AG10803 (cell line): ENCODE measurements at regions not wholly inside any gene's neighbourhood (a gene's known extent, or its start where the extent isn't known, plus 50 kb on each side); places are given as distances from the start of the nearest gene placed in this dataset.

ENCODE experiments used
- DNase-seq: peaks from one replicate; pipeline ENCODE4 v3.0.0; 2010; ENCODE audit warnings: low read depth
- H3K4me3 ChIP-seq: 2 replicates; pipeline ENCODE4 v1.5.1; 2011; ENCODE audit warnings: mild to moderate bottlenecking, low read length, control low read depth
- CTCF ChIP-seq: conservative IDR thresholded peaks from 2 replicates; pipeline ENCODE4 v1.5.1; 2011; ENCODE audit warnings: mild to moderate bottlenecking, low read length, control low read depth, inconsistent platforms

GRCh38 chr9:12930906-12931305 lies 156.1 kb downstream of the LURAP1L start:
- no peak for TF ChIP-seq CTCF
- no peak overlapping the region for H3K4me3 ChIP-seq
- DNase-seq, result peak; percentile 21

GRCh38 chr9:12933957-12934356 lies 159.1 kb downstream of the LURAP1L start:
- TF ChIP-seq CTCF, result no peak
- DNase-seq, result peak; percentile 69
- H3K4me3 ChIP-seq, result no peak overlapping the region

GRCh38 chr9:12934545-12935272 lies 159.9 kb downstream of the LURAP1L start:
- peak; percentile 12 for DNase-seq
- no peak for TF ChIP-seq CTCF
- no peak overlapping the region for H3K4me3 ChIP-seq

GRCh38 chr9:12935714-12936113 lies 160.9 kb downstream of the LURAP1L start:
- TF ChIP-seq CTCF, result no peak
- DNase-seq, result peak; percentile 83
- no peak overlapping the region for H3K4me3 ChIP-seq

GRCh38 chr9:12954441-12954840 lies 179.6 kb downstream of the LURAP1L start:
- TF ChIP-seq CTCF, result no peak
- DNase-seq, result no peak

GRCh38 chr9:12955510-12956163 lies 180.8 kb downstream of the LURAP1L start:
- no peak overlapping the region for H3K4me3 ChIP-seq
- no peak for TF ChIP-seq CTCF
- DNase-seq, result no peak

More at GRCh38 chr9:12954441-12954840, 179.6 kb downstream of the LURAP1L start:
- no peak overlapping the region for H3K4me3 ChIP-seq

- peak; percentile 12 for DNase-seq
- H3K4me3 ChIP-seq, result no peak overlapping the region
- TF ChIP-seq CTCF, result no peak
Observed at GRCh38 chr9:12956261-12956660, 181.4 kb downstream of the LURAP1L start.
